Neural progenitor cell (in vitro differentiated cells): ENCODE measurements at regions not wholly inside any gene's neighbourhood (a gene's known extent, or its start where the extent isn't known, plus 50 kb on each side); places are given as distances from the start of the nearest gene placed in this dataset.

ENCODE experiments used
- EZH2 ChIP-seq: fragments of 200-600 bp; sonication (generic); IDR thresholded peaks from 2 replicates; pipeline ENCODE4 v1.6.1; 2017; ENCODE audit warnings: antibody characterized with exemption, mild to moderate bottlenecking, moderate library complexity
- EZH2phosphoT487 ChIP-seq: fragments of 200-600 bp; sonication (generic); IDR thresholded peaks from 2 replicates; pipeline ENCODE4 v1.6.1; 2017; ENCODE audit warnings: antibody characterized with exemption
- TF ChIP-seq, protein P1 (sequence below): fragments of 200-600 bp; sonication (generic); IDR thresholded peaks from 2 replicates; pipeline ENCODE4 v1.5.1; 2017; ENCODE audit warnings: antibody characterized with exemption, mild to moderate bottlenecking

DNA sequence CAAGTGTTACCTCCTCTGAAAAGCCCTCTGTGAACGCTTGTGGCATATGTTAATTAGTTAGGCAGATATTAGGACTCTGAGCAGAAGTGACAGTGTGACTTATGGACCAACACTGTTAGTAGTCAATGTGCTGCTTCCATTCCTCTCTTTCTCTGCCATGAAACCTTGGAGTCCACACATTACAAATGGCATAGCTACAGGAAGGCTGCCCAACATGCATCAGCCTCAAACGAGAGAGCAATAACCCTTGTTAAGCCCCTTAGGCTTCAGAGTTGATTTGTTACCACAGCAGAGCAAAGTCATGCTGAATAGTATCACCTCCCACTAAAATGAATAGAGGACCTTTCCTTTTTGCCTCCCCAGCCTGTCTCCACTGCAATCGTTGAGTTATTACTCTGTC is 397.7 kb upstream of the SMARCA2 start:
- TF ChIP-seq, protein P1, sequence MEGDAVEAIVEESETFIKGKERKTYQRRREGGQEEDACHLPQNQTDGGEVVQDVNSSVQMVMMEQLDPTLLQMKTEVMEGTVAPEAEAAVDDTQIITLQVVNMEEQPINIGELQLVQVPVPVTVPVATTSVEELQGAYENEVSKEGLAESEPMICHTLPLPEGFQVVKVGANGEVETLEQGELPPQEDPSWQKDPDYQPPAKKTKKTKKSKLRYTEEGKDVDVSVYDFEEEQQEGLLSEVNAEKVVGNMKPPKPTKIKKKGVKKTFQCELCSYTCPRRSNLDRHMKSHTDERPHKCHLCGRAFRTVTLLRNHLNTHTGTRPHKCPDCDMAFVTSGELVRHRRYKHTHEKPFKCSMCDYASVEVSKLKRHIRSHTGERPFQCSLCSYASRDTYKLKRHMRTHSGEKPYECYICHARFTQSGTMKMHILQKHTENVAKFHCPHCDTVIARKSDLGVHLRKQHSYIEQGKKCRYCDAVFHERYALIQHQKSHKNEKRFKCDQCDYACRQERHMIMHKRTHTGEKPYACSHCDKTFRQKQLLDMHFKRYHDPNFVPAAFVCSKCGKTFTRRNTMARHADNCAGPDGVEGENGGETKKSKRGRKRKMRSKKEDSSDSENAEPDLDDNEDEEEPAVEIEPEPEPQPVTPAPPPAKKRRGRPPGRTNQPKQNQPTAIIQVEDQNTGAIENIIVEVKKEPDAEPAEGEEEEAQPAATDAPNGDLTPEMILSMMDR: no peak
- TF ChIP-seq EZH2phosphoT487 (no peak), EZH2 (no peak)
